Esophagus squamous epithelium (tissue), 5 donors: ENCODE measurements at regions not wholly inside any gene's neighbourhood (a gene's known extent, or its start where the extent isn't known, plus 50 kb on each side); places are given as distances from the start of the nearest gene placed in this dataset.

ENCODE experiments used
- DNase-seq: peaks from one replicate; lab custom pipeline; 2025; lab: John Stamatoyannopoulos, UW
- H3K27ac ChIP-seq, 4 donors: fragments of 200-600 bp; sonication (generic); one replicate each; pipeline ENCODE4 v1.5.1; 2016 to 2019; ENCODE audit warnings: mild to moderate bottlenecking in 1 of 4
- H3K27me3 ChIP-seq, 4 donors: fragments of 200-600 bp; sonication (generic); 1 replicate in 3 of 4; 2 replicates in 1 of 4; pipeline versions ENCODE4 v1.5.1 to v1.6.0; 2017 to 2021; ENCODE audit warnings: antibody characterized with exemption in 1 of 4
- H3K36me3 ChIP-seq, 3 donors: fragments of 200-600 bp; sonication (generic); one replicate each; pipeline ENCODE4 v1.5.1; 2016 to 2019
- H3K4me1 ChIP-seq, 3 donors: fragments of 200-600 bp; sonication (generic); one replicate each; pipeline ENCODE4 v1.5.1; 2017 to 2019
- H3K4me3 ChIP-seq, 4 donors: fragments of 200-600 bp; sonication (generic); 1 replicate in 3 of 4; 2 replicates in 1 of 4; pipeline ENCODE4 v1.5.1; 2016 to 2019; ENCODE audit warnings: mild to moderate bottlenecking in 2 of 4, moderate library complexity in 1 of 4
- H3K9me3 ChIP-seq, 3 donors: fragments of 200-600 bp; sonication (generic); one replicate each; pipeline ENCODE4 v1.5.1; 2016 to 2019
- POLR2A ChIP-seq, 4 donors: fragments of 450-650 bp; IDR thresholded peaks; one replicate each; pipeline ENCODE4 v1.6.1; 2017; ENCODE audit warnings: antibody characterized with exemption in 4 of 4, mild to moderate bottlenecking in 4 of 4, moderate library complexity in 3 of 4
- WGBS, 2 donors: methylation state at CpG; one replicate each; pipeline ENCODE4 v1.1.5; 2018; 5-methylcytosine and 5-hydroxymethylcytosine counted together
- intact Hi-C: fragments of 100-400 bp; cut with DNase I; formaldehyde crosslinking; loops from one replicate; pipeline ENCODE4 v1.15.0; 2022
- TF ChIP-seq, protein P1 (sequence below), 6 experiments: fragments of 450-650 bp in 4 of 6; fragments of 200-600 bp in 2 of 6; sonication (generic) in 2 of 6; IDR thresholded peaks; one replicate each; pipeline ENCODE4 v1.5.1; 2016 to 2019; ENCODE audit warnings: antibody characterized with exemption in 6 of 6, mild to moderate bottlenecking in 4 of 6, moderate library complexity in 4 of 6
- donor health status: DM: yes; HTN: yes; CAD: no.

DNA sequence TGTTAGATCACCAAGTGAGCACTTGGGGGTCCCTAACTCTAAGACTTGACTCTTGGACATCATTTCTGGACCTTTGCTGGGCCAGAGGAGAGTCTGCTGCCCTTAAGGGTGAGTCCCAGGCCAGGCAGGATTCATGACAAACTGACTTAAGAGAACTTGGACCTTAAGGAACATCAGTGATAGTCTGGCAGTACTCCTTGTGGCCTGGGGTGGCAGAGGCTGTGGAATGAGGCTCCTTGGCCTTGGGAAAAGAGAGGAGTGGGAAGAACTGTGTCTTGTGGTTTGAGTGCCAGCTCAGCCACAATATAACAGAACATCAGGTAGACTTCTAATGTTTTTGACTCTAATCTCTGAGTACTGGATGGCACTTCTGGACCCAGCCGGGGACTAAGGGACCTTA, 478.7 kb downstream of the MEI4 start:
- TF ChIP-seq, protein P1, sequence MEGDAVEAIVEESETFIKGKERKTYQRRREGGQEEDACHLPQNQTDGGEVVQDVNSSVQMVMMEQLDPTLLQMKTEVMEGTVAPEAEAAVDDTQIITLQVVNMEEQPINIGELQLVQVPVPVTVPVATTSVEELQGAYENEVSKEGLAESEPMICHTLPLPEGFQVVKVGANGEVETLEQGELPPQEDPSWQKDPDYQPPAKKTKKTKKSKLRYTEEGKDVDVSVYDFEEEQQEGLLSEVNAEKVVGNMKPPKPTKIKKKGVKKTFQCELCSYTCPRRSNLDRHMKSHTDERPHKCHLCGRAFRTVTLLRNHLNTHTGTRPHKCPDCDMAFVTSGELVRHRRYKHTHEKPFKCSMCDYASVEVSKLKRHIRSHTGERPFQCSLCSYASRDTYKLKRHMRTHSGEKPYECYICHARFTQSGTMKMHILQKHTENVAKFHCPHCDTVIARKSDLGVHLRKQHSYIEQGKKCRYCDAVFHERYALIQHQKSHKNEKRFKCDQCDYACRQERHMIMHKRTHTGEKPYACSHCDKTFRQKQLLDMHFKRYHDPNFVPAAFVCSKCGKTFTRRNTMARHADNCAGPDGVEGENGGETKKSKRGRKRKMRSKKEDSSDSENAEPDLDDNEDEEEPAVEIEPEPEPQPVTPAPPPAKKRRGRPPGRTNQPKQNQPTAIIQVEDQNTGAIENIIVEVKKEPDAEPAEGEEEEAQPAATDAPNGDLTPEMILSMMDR (IDR thresholded peaks at IDR 0.05), result no peak
- TF ChIP-seq POLR2A (IDR thresholded peaks at IDR 0.05), result no peak
- no peak overlapping the region for H3K27ac ChIP-seq
- no peaks in the 10 kb centered on the region for H3K4me1 ChIP-seq
- H3K36me3 ChIP-seq, result no peaks in the 10 kb centered on the region
- no peak for DNase-seq
- 71% methylated on average over 1 of the region's 1 CpG; no CpG with 5 or more reads in 1 of the 2 donors for WGBS, 2 donors
- no peaks in the 10 kb centered on the region for H3K27me3 ChIP-seq
- H3K9me3 ChIP-seq, result peaks cover 0 to 19% (median 5%) of the 10 kb centered on the region in 3 donors
- intact Hi-C loops, result no loop called here
- no peak overlapping the region for H3K4me3 ChIP-seq

DNA sequence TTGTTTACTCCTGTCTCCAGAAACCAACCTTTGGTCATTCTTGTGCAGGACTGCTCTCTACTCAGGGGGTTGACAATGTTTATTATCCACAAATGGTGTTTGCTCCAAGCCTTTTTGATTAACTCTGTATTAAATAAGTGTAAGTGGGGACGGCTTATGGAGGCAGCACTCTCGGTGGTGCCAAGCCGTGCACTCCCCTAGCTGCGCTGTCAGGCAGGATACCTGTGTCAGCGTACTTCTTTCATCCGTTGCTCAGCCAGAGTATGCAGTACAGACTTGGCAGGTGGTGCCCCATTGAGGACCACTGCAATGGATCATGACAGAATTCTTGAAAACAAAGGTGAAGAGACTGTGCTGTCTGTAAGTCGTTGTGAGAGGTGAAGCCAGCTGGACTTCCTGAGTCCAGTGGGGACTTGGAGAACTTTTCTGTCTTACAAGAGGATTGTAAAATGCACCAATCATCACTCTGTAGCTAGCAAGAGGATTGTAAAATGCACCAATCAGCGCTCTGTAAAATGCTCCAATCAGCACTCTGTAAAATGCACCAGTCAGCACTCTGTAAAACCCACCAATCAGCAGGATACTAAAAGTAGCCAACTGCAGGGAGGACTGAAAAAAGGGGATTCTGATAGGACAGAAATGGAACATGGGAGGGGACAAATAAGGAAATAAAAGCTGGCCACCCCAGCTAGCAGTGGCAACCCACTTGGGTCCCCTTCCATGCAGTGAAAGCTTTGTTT, 480.0 kb downstream of the MEI4 start:
- no peaks in the 10 kb centered on the region for H3K4me1 ChIP-seq
- H3K27ac ChIP-seq, result no peak overlapping the region
- H3K27me3 ChIP-seq, result no peaks in the 10 kb centered on the region
- intact Hi-C loops, result no loop called here
- no peak for TF ChIP-seq POLR2A (IDR thresholded peaks at IDR 0.05)
- TF ChIP-seq, protein P1 (IDR thresholded peaks at IDR 0.05), result no peak
- WGBS, 2 donors, result 29 to 47% methylated on average over 3 to 8 of the region's 8 CpGs
- peaks cover 0 to 23% (median 5%) of the 10 kb centered on the region in 3 donors for H3K9me3 ChIP-seq
- no peak overlapping the region for H3K4me3 ChIP-seq
- DNase-seq, result no peak
- H3K36me3 ChIP-seq, result no peaks in the 10 kb centered on the region

DNA sequence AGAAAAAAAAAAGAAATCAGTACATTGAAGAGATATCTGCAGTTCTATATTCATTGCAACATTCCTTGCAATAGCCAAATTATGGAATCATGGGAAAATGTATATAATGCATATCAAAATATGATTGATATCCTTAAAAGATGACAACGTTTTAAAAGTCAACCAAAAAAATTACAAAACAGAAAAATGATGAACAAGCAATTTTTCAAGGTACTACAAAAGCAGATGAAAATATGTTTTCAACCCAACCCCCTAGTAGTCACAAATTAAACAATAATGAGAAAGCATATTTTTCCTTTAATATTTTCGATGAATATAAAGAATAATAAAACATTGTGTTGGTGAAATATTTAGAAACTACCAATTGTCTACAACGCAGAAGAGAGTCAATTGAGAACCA, 497.6 kb downstream of the MEI4 start:
- no peak for TF ChIP-seq POLR2A (IDR thresholded peaks at IDR 0.05)
- TF ChIP-seq, protein P1 (IDR thresholded peaks at IDR 0.05), result no peak
- Histone ChIP-seq H3K4me1 (no peaks in the 10 kb centered on the region), H3K36me3 (no peaks in the 10 kb centered on the region), H3K9me3 (no peaks in the 10 kb centered on the region), H3K27me3 (no peaks in the 10 kb centered on the region), H3K4me3 (no peak overlapping the region), H3K27ac (no peak overlapping the region)
- DNase-seq, result no peak
- intact Hi-C loops, result no loop called here
- 63% methylated on average over 3 of the region's 3 CpGs for WGBS, 2 donors

DNA sequence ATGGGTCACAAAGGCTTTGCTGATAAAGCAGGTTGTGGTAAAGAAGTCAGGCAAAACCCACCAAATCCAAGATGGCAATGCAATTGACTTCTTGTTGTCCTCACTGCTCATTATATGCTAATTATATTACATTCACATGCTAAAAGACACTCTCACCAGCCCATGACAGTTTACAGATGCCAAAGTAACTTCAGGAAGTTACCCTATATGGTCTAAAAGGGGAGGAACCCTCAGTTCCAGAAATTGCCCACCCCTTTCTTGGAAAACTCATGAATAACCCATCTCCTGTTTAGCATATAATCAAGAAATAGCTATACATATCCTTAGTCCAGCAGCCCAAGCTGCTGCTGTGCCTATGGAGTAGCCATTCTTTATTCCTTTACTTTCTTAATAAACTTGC, 501.1 kb downstream of the MEI4 start:
- Histone ChIP-seq H3K4me3 (no peak overlapping the region), H3K4me1 (no peaks in the 10 kb centered on the region), H3K9me3 (no peaks in the 10 kb centered on the region), H3K36me3 (no peaks in the 10 kb centered on the region), H3K27ac (no peak overlapping the region), H3K27me3 (no peaks in the 10 kb centered on the region)
- intact Hi-C loops, result no loop called here
- no peak for DNase-seq
- TF ChIP-seq POLR2A (IDR thresholded peaks at IDR 0.05), result no peak
- TF ChIP-seq, protein P1 (IDR thresholded peaks at IDR 0.05), result no peak

DNA sequence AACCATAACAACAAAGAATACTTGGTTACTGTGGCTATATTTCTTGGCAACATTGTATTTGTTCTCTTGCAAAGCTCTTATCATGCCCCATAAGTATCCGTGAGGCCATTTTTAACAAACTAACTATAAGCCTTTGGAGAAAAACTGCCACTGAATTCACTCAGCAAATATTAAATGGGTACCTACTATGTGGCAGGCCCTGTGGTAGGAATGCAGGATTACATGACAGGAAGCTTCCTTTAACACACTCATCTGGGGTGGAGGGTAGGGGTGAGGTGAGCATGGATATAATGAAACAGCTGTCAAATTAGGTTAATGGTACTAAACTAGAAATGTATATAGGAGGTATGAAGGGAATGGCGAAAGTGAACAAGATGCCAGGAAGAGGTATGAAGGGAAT, 504.8 kb downstream of the MEI4 start:
- H3K4me1 ChIP-seq, result no peaks in the 10 kb centered on the region
- no peaks in the 10 kb centered on the region for H3K9me3 ChIP-seq
- no peaks in the 10 kb centered on the region for H3K27me3 ChIP-seq
- no peak for DNase-seq
- H3K36me3 ChIP-seq, result no peaks in the 10 kb centered on the region
- TF ChIP-seq, protein P1 (IDR thresholded peaks at IDR 0.05), result no peak
- TF ChIP-seq POLR2A (IDR thresholded peaks at IDR 0.05), result no peak
- WGBS, 2 donors, result 70 to 90% methylated on average over 2 of the region's 2 CpGs
- no peak overlapping the region for H3K4me3 ChIP-seq
- H3K27ac ChIP-seq, result no peak overlapping the region
- intact Hi-C loops, result no loop called here
